ENCODE measurements at regions not wholly inside any gene's neighbourhood (a gene's known extent, or its start where the extent isn't known, plus 50 kb on each side); places are given as distances from the start of the nearest gene placed in this dataset.

DNA sequence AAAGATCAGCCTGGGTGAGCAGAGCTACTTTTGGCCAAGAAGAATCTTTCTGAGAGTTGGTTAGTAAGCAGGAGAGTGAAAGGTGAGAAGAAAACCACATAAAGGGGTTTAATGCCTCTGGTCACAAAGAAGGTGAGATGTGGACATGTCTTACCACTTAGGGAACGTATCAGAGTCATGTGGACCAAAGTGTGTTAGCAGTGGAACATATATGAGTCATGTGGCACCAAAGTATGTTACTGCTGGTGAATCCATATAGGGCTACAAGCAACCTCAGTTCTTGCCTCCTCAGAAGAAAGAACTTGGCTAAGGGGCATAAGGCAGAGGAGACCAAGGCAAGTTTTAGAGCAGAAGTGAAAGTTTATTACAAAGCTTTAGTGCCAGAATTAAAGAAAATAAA, 411.6 kb upstream of the NEGR1 start:
- no peak for FAIRE-seq
- Histone ChIP-seq H3K27me3 (replicated peaks in 1 of 2; ENCODE audit: control insufficient read depth in 2 of 2, insufficient read depth in 2 of 2, low read length in 1 of 2) (no peaks in the 10 kb centered on the region), H3K9ac (ENCODE audit: control insufficient read depth, insufficient read depth, low read length) (no peak overlapping the region), H3K36me3 (ENCODE audit: control insufficient read depth in 2 of 2, insufficient read depth in 2 of 2, low read length in 1 of 2) (no peaks in the 10 kb centered on the region), H2AFZ (ENCODE audit: control insufficient read depth, low read depth, low read length) (no peak overlapping the region), H3K9me3 (replicated peaks; ENCODE audit: control insufficient read depth, insufficient read depth, low read length) (no peaks in the 10 kb centered on the region), H3K27ac (ENCODE audit: control insufficient read depth, insufficient read depth) (no peak overlapping the region), H4K20me1 (ENCODE audit: control insufficient read depth, insufficient read depth) (no peaks in the 10 kb centered on the region), H3K79me2 (ENCODE audit: control insufficient read depth, insufficient read depth, low read length) (no peaks in the 10 kb centered on the region), H3K4me1 (ENCODE audit: control insufficient read depth, insufficient read depth, low read length) (no peaks in the 10 kb centered on the region), H3K4me2 (ENCODE audit: control insufficient read depth, insufficient read depth) (no peak overlapping the region), H3K4me3 (no peak overlapping the region)
- CTCF ChIA-PET = no interaction called here
- in situ Hi-C loops (cut with MboI) (no loop called here), intact Hi-C loops (cut with micrococcal nuclease; ENCODE audit: unreplicated experiment) (no loop called here)
- POLR2A ChIA-PET = no interaction called here
- 0% methylated on average over 1 of the region's 1 CpG for whole genome bisulfite sequencing (ENCODE audit: insufficient coverage, insufficient replicate concordance, low lambda C conversion rate, missing lambda C conversion rate)
- no TSS peak for BruUV-seq (replicated peaks)
- SMC1A ChIA-PET (ENCODE audit: uncharacterized antibody, unreplicated experiment) = no interaction called here
- no peak for DNase-seq (ENCODE audit: low read depth, low spot score)
- no peak for ATAC-seq
- RAD21 ChIA-PET (ENCODE audit: unreplicated experiment) = no interaction called here
- TF ChIP-seq ZBED1 (IDR thresholded peaks at IDR 0.05; ENCODE audit: borderline replicate concordance) (no peak), EGR1 (IDR thresholded peaks at IDR 0.05; ENCODE audit: borderline replicate concordance in 1 of 2, low read depth in 2 of 2, low read length in 2 of 2) (no peak), STAT1 (conservative IDR thresholded peaks at IDR 0.05) (no peak), NR2C2 (IDR thresholded peaks at IDR 0.05; ENCODE audit: borderline replicate concordance, control insufficient read depth, insufficient read length, low read depth) (no peak), SREBF1 (IDR thresholded peaks at IDR 0.05; ENCODE audit: low read length) (no peak), NR2F1 (conservative IDR thresholded peaks at IDR 0.05) (no peak), E2F8 (IDR thresholded peaks at IDR 0.05; ENCODE audit: low read depth, partially characterized antibody) (no peak), KDM1A (IDR thresholded peaks at IDR 0.05; ENCODE audit: borderline replicate concordance) (no peak), CREB1 (IDR thresholded peaks at IDR 0.05; ENCODE audit: low read depth) (no peak), ZNF207 (IDR thresholded peaks at IDR 0.05; ENCODE audit: borderline replicate concordance) (no peak), NRF1 (conservative IDR thresholded peaks at IDR 0.05; ENCODE audit: low read depth, low read length) (no peak), SIN3A (IDR thresholded peaks at IDR 0.05; ENCODE audit: low read depth, low read length) (no peak), IKZF1 (conservative IDR thresholded peaks at IDR 0.05) (no peak), IRF3 (IDR thresholded peaks at IDR 0.05) (no peak)
- TF ChIP-seq, protein P1, sequence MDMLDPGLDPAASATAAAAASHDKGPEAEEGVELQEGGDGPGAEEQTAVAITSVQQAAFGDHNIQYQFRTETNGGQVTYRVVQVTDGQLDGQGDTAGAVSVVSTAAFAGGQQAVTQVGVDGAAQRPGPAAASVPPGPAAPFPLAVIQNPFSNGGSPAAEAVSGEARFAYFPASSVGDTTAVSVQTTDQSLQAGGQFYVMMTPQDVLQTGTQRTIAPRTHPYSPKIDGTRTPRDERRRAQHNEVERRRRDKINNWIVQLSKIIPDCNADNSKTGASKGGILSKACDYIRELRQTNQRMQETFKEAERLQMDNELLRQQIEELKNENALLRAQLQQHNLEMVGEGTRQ (IDR thresholded peaks at IDR 0.05; ENCODE audit: borderline replicate concordance, low read depth, low read length) = no peak
- TF ChIP-seq, protein P2, sequence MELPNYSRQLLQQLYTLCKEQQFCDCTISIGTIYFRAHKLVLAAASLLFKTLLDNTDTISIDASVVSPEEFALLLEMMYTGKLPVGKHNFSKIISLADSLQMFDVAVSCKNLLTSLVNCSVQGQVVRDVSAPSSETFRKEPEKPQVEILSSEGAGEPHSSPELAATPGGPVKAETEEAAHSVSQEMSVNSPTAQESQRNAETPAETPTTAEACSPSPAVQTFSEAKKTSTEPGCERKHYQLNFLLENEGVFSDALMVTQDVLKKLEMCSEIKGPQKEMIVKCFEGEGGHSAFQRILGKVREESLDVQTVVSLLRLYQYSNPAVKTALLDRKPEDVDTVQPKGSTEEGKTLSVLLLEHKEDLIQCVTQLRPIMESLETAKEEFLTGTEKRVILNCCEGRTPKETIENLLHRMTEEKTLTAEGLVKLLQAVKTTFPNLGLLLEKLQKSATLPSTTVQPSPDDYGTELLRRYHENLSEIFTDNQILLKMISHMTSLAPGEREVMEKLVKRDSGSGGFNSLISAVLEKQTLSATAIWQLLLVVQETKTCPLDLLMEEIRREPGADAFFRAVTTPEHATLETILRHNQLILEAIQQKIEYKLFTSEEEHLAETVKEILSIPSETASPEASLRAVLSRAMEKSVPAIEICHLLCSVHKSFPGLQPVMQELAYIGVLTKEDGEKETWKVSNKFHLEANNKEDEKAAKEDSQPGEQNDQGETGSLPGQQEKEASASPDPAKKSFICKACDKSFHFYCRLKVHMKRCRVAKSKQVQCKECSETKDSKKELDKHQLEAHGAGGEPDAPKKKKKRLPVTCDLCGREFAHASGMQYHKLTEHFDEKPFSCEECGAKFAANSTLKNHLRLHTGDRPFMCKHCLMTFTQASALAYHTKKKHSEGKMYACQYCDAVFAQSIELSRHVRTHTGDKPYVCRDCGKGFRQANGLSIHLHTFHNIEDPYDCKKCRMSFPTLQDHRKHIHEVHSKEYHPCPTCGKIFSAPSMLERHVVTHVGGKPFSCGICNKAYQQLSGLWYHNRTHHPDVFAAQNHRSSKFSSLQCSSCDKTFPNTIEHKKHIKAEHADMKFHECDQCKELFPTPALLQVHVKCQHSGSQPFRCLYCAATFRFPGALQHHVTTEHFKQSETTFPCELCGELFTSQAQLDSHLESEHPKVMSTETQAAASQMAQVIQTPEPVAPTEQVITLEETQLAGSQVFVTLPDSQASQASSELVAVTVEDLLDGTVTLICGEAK (IDR thresholded peaks at IDR 0.05; ENCODE audit: borderline replicate concordance) = no peak
